Fibroblast of skin of left biceps (primary cell): ENCODE measurements at regions not wholly inside any gene's neighbourhood (a gene's known extent, or its start where the extent isn't known, plus 50 kb on each side); places are given as distances from the start of the nearest gene placed in this dataset.

ENCODE experiments used
- DNase-seq, 2 experiments: peaks; one replicate each; pipeline ENCODE4 v3.0.0-alpha.2; 2013; ENCODE audit warnings: low read depth in 2 of 2

DNA sequence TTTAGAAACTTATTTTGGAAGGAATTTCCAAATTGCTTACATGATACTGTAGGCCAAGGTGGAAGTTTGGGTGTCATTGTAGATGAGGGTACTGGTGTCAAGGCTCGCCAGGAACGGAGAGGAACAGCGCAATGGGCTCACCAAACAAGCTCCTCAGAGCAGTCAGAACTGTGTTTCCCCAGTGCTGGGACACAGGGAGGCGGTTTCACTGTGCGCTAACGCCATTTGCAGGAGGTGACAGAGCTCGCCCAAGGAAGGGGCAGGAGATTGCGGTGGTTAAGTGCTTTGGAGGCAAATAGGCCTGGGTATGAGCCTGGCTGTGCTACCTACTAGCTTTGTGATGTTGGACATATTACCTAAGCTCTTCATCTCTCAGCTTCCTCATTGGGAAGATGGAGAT lies 57.3 kb downstream of the HHEX start:
- no peak for DNase-seq

DNA sequence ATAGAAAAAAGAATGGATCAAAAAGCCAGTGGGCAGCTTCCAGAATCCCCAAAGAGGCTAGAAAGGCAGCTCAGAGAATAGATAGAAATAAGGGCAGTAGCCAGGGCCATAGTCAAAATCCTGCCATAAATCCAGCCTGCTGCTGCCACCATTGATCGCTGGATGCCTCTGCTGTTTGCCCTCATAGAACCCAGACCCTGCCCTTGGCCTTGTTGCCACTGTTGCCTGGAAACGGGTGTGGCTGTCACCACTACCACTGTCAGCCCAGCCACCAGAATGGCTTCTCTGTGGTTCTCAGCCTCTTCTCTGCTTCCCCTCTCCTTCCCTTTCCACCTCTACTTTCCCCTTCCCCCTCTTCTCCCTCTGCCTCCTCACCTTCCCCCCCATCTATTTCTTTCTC lies 57.8 kb downstream of the HHEX start:
- no peak for DNase-seq

DNA sequence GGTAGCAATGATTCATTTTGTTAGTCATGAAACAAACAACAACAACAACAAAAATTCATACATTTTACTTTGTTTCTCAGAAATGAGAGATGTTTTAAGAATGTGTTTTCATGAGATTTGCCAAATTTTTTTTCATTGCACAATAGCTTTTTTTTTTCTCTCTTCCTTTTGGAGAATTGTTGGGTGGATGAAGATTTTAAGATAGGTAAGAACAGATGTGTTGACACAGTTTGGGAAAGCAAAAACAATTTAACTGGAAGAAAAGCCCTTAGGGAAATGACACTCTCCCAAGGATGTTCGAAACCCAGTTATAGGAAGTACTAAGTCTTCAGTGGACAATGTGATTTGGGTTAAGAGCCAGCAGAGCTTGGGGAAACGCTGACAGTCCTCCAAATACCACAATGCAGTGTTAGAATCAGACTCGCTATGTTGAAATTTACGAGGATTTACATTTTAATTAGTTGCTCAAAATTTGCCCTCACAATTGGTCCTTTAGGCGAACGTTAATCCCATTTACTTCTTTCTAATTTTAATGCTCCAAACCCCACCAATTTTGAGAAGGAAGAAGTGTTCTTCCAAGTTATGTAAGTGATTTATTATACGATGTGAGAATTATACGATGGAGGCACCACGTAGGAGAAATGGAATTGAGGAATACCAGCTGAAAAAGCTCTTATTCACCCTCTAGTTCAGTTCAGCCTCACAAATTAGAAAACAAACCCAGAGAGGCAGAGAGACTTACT lies 61.2 kb downstream of the HHEX start:
- no peak for DNase-seq

DNA sequence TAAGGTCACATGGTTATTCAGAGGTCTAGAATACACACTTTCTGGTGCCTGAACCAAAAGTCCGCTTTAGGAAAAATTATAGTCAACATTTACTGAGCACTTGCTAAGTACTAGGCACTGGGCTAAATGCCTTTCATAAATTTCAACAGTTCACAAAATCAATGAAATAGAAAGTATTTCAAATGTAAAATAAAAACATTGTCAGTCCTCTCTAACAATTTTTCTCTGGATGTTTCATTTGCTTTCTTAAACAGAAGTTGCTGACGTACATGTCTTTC lies 61.7 kb downstream of the HHEX start:
- DNase-seq: no peak

DNA sequence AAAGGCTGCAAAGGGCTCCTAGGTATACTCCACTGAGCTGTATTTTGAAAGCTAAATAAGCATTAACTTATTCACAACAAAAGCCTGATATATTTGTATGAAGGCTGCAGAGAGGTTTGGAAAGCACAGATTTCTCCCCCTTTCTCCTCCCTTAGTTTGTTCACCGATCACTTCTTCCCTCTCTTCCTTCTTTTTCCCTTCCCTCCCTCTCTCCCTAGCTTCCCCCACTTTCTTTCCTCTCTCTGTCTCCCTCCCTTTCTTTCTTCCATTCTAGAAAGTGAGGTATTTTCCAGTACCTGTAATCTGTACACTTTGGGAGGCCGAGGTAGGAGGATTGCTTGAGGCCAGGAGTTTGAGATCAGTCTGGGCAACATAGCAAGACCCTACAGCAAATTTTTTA lies 62.1 kb downstream of the HHEX start:
- no peak for DNase-seq

DNA sequence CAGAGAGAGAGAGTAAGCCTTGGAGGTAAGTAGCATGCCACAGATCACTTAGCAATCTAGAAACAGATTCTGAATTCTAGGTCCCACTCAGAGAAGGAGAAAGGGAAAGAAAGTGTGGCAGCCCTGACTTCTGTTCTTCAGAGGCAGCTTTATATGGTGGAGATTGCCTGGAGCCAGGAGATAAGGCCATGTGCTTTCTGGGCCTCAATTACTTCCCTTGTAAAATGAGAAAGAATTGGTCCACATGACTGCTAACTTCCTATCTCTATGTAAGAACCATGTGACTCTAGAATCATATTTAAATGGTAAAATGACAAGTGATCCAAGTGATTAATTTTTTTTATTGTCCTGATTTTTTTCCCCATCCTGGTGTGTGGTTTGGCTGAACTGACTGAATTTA lies 64.1 kb downstream of the HHEX start:
- DNase-seq: no peak

DNA sequence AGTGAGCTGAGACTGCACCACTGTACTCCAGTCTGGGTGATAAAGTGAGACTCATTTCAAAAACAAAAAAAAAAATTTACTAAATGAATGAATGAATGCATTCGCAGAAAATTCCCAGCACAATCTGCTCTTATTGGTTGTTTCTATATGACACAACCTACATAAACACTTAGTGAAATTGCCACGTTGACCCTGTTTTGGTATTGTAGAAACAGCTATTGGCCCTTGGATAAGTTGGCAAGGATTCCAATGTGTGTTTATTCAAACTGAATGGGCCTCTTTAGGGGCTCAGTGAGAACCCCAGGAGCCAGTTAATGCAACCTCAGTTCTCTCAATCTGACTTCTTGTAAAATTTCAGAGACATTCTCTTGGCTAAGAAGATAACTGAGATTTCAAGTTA lies 66.0 kb downstream of the HHEX start:
- no peak for DNase-seq

DNA sequence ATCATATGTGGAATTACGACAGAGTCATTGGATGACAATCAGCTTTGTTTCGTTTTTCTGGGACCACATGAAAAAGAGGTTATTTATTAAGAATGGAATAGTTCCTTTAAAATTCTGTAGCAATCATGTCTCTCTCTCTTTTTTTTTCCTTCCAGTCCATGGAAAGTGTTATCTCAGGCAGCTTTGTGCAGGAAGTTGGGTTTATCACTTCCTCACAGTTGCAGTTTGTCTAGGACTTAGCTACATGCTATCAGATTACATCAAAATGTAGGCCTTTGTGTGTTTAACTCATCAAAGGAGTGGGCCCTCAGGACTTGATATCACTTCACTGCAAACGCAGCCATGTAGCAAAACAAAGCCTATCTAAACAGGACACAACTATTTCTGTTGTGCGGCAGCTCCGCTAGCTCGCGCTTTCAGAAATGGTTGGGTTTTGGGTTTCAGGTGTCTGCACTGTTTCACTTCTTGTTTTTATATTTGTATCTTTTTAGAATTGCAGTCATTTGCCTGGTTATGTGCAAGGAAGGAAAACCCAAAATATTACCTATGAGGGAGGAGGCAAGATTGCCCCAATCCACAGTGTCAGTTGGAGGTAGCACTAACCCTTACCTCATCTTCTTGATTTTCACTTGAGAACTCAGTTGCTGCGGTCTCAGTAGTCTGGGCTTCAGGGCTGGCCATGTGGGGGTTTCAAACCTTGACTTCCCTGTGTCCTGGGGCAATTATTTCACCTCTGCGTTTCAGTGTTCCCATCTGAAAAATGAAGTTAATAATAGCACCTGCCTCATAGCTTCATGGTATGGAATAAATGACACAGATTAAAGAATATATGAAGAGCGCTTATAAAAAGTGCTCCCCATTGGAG lies 66.7 kb downstream of the HHEX start:
- no peak for DNase-seq

DNA sequence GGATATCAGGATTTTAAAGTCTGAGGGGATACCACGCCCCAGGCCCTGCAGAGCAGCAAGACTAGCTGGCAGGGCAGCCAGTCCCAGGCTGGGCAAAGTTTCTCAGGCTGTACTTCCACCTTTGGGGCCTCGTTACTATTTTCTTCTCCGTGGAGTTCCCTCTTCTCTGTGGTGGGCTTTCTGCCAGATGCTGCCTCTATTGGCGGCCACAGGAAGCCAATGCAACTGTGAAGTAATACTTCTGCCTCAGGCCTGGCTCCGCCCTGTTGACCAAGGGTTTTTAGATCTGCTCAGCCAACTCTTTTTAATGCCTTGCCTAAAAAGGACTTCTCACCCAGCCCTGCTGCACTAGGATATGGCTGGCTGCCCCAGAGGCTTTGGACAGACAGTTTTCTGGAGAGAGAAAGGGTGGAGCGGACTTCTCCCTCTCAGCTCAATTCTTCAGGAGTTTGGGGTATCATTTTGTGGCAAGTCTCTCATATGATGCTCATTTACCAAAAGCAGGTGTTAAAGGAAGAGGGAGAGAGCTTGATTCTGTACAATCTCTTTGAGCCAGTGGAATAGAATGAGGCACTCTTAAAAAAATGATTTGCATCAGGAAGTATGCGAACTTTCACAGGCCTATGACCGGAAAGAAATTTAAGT lies 67.4 kb downstream of the HHEX start:
- DNase-seq: peak; percentile 5 to 9

DNA sequence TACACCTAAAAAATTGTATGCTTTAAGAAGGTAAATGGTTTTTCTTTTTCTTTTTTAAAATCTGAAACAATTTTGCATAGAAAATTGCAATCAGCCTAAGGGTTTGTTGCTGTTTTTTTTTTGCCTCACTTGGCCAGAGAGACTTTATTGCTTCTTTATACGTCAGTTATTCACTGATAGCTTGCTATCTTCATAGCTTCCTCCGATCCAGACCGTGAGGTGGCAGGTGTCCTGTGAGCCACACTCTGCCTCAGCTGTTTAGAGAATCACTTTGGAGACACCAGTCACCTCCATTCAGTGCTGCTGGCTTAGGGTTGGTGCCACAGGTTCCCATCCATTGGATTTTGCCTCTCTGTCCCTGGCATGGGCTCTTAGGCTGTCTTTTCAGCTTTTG lies 68.0 kb downstream of the HHEX start:
- no peak for DNase-seq

DNA sequence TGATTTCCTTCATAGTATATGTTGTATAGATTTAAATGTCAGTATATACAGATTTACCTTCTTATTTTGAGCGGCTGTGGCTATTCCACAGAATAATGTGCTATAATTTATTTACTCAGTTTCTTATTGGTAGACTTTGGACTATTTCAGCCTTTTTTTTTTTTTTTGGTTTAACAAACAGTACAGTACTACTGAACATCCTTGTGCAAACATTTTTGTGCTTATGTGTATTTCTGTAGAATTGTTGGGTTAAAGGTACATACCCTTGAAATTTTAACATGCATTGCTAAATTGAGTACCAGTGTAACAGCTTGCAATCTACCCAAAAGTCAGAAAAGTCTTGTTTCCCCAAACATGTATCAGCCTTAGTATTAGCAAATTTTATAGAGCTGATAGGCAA lies 68.8 kb downstream of the HHEX start:
- DNase-seq: no peak

DNA sequence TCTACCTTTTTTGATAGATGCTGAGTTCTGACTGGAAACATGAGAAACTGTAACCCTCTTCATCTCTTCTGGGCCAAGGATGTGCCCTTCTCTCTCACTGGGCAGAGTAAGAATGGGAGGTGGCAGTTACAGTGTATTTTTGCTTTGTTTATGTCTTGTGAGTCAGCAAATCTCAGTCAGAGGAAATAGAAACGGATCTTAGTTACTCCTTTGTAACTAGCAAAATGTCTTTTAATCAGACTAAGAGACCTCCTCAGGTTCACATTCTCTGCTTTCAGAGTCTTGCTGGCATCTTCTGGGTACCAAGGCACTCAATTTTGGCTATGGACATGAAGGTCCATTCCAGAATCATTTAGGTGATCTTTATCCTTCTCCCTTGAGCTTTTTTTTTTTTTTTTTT lies 70.9 kb downstream of the HHEX start:
- no peak for DNase-seq

DNA sequence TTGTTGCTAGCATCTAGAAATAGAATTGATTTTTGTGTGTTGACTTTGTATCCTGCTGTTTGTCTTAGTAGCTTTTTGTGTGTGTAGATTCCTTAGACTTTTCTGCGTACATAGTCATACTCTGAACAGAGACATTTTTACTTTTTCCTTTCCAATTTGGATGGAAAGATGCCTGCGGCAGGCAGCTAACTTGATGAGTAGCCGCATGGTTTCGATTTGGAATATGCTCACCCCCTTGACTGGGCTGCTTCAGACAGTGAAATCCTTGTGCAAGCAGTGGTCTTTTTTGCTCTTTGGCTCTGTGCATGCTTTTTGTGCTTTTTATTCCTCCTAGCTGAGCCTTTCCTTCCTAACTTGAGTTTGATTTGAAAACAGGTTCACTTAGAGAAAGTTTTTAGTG lies 71.8 kb downstream of the HHEX start:
- no peak for DNase-seq

DNA sequence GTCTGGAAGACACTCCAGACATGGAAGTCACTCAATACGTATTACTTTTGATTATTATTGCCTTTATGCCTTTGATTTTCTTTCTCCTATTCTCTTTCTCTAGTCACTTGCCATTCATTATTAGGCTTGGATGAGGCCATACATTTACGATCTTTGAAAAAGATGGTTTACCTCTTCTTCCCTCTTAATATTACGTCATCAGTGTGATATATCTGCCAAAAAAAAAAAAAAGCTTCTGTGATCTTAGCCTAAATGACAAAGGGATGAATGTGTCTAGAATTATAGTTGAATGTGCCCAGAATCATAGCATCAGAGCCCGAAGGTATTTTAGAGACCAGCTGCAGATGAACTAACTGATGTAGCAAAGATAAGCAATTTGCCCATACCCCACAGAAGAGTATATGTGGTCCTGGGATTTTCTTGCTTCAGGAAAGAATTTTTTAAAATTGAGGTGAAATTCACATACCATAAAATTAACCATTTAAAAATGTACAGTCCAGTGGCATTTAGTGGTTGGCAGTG lies 73.9 kb downstream of the HHEX start:
- DNase-seq: no peak

DNA sequence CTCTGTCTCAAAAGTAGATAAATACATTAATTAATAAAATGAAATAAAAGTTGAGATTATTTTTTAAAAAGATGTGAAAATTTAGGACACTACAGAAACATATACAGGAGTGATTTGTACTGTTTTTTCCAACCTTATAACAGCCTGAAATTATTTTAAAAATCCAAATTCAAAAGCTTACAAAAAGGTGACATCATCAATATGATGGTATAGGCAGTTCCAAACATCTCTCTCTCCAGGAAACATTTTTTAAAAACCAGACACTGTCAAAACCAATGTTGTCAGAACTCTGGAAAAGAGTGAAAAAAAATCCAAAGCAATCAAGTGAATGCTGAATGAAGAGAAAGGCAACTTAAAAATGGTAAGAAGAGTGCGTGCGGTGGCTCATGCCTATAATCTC lies 76.7 kb downstream of the HHEX start:
- DNase-seq: no peak

DNA sequence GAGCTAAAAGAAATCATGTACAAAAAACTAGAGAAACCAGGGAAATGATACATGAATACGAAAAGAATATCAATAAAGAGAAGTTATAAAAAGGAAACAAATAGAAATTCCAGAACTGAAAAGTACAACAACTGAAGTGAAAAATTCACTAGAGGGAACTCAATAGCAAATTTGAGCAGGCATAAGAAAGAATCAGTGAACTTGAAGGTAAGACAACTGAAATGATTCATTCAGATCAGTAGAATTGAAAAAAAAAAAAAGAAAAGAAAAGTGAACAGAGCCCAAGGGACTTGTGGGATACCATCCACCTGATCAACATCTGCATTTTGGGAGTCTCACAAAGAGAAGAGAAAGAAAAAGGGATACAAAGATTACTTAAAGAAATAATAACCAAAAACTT lies 78.3 kb downstream of the HHEX start:
- DNase-seq: no peak

DNA sequence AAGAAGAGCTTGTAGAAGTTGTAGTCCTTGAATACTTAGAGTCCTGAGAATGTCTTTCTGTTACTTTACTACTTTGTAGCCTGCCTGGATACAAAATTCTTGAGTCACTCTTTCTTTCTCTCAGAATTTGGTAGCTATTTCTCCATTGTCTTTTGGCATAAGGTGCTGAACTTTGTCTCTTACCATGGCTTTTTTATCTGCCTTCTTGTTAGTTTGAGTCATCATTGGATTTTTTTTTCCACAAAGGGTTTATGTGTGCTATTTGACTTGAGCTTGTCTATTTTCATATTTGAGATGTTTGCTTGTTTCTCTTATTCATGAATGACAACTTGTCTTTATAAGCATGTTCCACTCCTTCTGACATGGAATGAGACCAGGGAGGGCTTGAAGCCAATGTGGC lies 74.5 kb upstream of the EXOC6 start:
- DNase-seq: no peak

DNA sequence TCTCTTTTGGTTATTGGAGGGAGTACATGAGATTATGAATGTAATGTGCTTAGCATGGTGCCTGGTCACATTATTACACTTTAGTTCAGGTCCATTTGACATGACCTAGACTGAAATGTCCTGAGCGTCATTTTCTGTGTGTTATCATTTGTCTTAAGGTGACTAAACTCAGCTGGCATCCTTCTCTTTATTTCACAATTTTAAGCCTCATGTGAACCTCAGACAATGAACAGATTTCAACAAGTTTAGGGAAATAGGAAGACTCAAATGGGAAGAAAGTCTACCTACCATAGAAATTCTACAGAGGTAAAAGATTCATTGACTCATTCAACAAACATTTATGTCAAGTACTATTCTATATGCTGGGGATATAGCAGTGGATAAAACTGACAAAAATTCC lies 70.2 kb upstream of the EXOC6 start:
- DNase-seq: no peak

DNA sequence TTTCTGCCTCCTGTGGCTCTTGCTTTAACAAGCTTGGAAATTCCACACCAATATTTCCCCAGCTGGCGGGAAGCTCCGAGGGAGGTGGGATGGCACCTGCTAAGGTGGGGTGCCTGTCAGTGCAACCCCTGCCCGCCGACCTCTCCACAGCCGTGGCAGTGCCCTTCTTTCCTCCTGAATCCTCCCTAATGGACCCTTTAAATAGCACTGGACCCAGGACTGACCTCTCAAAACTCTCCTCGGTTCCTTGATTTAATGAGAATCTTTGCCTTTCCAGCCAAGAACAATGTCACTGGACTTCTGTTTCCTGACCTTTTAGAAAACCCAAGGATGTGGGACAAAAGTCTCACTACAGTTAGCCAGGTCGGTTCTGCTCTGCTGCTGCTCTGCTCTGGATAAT lies 63.2 kb upstream of the EXOC6 start:
- DNase-seq: no peak

DNA sequence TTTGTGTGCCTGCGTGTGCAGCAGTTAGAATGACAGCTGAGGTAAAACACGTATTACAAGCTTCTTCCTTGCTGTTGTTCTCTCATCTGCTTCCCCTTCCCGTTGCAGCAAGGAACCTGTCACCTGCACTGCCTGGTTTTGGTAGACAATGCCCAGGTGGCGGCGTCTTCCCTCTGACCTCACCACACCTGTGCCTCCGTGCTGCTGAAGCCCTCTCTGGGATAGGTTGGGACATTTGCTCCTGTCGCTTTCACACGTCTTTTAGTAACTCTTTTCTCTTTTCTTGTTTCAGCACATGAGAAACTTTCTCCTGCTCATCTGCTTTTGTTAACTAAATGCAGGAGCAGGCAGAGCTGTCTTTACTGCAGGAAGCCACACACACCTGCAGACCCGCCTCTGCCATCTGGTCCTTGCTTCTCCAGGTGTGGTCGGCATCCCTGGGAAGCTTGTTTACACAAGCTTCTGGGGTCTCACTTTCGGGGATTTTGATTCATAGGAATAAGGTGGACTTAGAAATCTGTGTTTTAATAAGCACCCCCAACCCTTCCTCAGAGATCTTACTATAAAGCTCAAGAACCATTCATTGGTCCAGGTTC lies 60.7 kb upstream of the EXOC6 start:
- DNase-seq: no peak

DNA sequence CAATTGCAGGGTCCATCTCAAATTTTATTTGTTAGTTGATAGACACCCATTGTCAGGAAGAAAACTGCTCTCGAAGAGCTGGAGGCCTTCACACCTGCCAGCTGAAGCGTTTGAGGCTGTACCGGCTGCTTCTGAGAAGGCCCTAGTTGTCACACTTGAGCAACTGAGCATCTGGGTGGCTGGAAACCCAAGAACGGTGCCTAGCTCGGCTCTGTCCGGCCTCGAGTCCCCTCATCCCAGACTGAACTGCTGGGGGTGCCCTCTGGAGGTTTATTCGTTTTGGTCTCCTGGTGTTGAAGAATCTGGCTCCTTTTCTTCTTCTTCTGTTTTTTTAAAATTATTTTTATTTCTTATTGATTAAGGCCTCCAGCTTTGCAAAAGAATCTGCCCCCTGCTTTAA lies 59.3 kb upstream of the EXOC6 start:
- DNase-seq: no peak

DNA sequence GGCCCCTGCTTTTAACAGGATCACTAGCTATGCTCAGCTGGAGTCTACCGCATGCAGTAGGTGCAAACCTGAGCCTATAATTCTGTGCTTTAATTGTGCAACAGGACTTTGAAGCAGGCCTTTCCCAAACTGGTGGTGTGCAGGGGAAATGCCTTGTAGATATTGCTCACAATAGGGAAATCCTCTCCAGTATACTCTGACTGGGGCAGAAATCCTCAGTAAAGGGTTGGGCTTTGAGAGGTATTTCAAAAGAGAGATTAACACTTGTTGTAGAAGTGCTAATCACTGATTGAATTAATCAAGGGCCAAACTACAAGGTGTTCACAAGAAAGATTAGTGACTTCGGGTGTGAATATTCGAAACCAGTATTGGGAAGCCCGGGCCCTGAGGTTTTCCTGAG lies 58.5 kb upstream of the EXOC6 start:
- no peak for DNase-seq

DNA sequence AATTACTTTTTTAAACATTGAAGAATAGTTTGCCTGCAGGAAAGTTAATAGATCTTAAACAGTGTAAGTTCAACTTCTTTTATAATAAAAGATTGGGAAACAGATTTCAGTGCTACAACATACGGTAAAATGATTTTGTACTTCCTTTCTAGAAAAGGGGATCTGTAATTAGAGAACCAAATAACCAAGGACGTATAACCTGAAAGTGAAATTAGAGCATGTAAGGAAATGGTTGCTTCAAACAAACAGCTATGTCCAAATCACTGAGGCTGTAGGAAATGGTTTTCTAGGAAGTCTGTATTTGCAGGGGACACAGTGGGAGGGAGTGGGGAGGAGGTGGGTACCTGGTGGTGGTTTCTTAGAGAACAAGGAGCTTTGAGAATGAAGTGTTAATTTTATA lies 57.9 kb upstream of the EXOC6 start:
- DNase-seq: no peak
